H9 (cell line): ENCODE measurements at regions not wholly inside any gene's neighbourhood (a gene's known extent, or its start where the extent isn't known, plus 50 kb on each side); places are given as distances from the start of the nearest gene placed in this dataset.

Source experiments
- DNase-seq: peaks from one replicate; pipeline ENCODE4 v3.0.0-alpha.2; 2017
- H2AFZ ChIP-seq: one replicate; pipeline ENCODE4 v1.6.1; 2013; ENCODE audit warnings: mild to moderate bottlenecking, low read length, control low read depth, moderate library complexity
- H2AK5ac ChIP-seq: 2 replicates; pipeline ENCODE4 v1.6.1; 2013; ENCODE audit warnings: low read length, control low read depth, mixed read lengths; ENCODE audit not compliant: insufficient read length
- H2BK120ac ChIP-seq: one replicate; pipeline ENCODE4 v1.6.1; 2013; ENCODE audit warnings: low read depth, mild to moderate bottlenecking, low read length, control low read depth, inconsistent platforms; ENCODE audit not compliant: poor library complexity, severe bottlenecking
- H2BK12ac ChIP-seq: 2 replicates; pipeline ENCODE4 v1.6.1; 2013; ENCODE audit warnings: low read length, control low read depth, mixed read lengths, low read depth; ENCODE audit not compliant: insufficient read length
- H2BK15ac ChIP-seq: 2 replicates; pipeline ENCODE4 v1.6.1; 2013; ENCODE audit warnings: low read depth, low read length, control low read depth
- H2BK20ac ChIP-seq: one replicate; pipeline ENCODE4 v1.6.1; 2013; ENCODE audit warnings: low read depth, mild to moderate bottlenecking, low read length, control low read depth, inconsistent platforms; ENCODE audit not compliant: poor library complexity, severe bottlenecking
- H2BK5ac ChIP-seq: 2 replicates; pipeline ENCODE4 v1.6.1; 2013; ENCODE audit warnings: low read length, control low read depth, mixed read lengths; ENCODE audit not compliant: insufficient read length
- H3K14ac ChIP-seq: 2 replicates; pipeline ENCODE4 v1.6.1; 2013; ENCODE audit warnings: low read length, control low read depth; ENCODE audit not compliant: insufficient read depth
- H3K18ac ChIP-seq: 2 replicates; pipeline ENCODE4 v1.6.1; 2013; ENCODE audit warnings: low read depth, mild to moderate bottlenecking, mixed read lengths, low read length, control low read depth; ENCODE audit not compliant: insufficient read length
- H3K23ac ChIP-seq: 2 replicates; pipeline ENCODE4 v1.6.1; 2013; ENCODE audit warnings: low read length, control low read depth, mixed read lengths, low read depth; ENCODE audit not compliant: insufficient read length
- H3K23me2 ChIP-seq: 2 replicates; pipeline ENCODE4 v1.6.1; 2013; ENCODE audit warnings: low read depth, mild to moderate bottlenecking, mixed read lengths, low read length, control low read depth; ENCODE audit not compliant: insufficient read length, poor library complexity, severe bottlenecking
- H3K27ac ChIP-seq: 2 replicates; pipeline ENCODE4 v1.5.1; 2013; ENCODE audit warnings: low read length, control low read depth, mixed read lengths, low read depth; ENCODE audit not compliant: insufficient read length
- H3K27me3 ChIP-seq: 2 replicates; pipeline ENCODE4 v1.6.1; 2013; ENCODE audit warnings: low read length, control low read depth, inconsistent platforms; ENCODE audit not compliant: insufficient read depth
- H3K4ac ChIP-seq: 2 replicates; pipeline ENCODE4 v1.6.1; 2013; ENCODE audit warnings: low read depth, mild to moderate bottlenecking, control low read depth, inconsistent platforms, low read length, moderate library complexity
- H3K4me1 ChIP-seq: 2 replicates; pipeline ENCODE4 v1.6.1; 2013; ENCODE audit warnings: low read length, control low read depth, inconsistent platforms; ENCODE audit not compliant: insufficient read depth
- H3K4me2 ChIP-seq: 2 replicates; pipeline ENCODE4 v1.6.1; 2013; ENCODE audit warnings: low read length, control low read depth, mixed read lengths; ENCODE audit not compliant: insufficient read length, insufficient read depth
- H3K56ac ChIP-seq: 2 replicates; pipeline ENCODE4 v1.6.1; 2013; ENCODE audit warnings: low read depth, mild to moderate bottlenecking, mixed read lengths, low read length, control low read depth; ENCODE audit not compliant: insufficient read length
- H3K79me1 ChIP-seq: 2 replicates; pipeline ENCODE4 v1.6.1; 2013; ENCODE audit warnings: low read depth, mild to moderate bottlenecking, moderate library complexity, low read length, control low read depth, inconsistent platforms; ENCODE audit not compliant: insufficient read depth, poor library complexity, severe bottlenecking
- H3K79me2 ChIP-seq: 2 replicates; pipeline ENCODE4 v1.6.1; 2013; ENCODE audit warnings: low read length, control low read depth, inconsistent platforms; ENCODE audit not compliant: insufficient read depth
- H3K9ac ChIP-seq: 2 replicates; pipeline ENCODE4 v1.6.1; 2013; ENCODE audit warnings: low read length, control low read depth, mixed read lengths; ENCODE audit not compliant: insufficient read length; ENCODE audit errors: extremely low read depth
- H3K9me3 ChIP-seq: one replicate; pipeline ENCODE4 v1.6.1; 2013; ENCODE audit warnings: low read depth, low read length, inconsistent platforms; ENCODE audit not compliant: control insufficient read depth
- H3T11ph ChIP-seq: one replicate; pipeline ENCODE4 v1.6.1; 2013; ENCODE audit warnings: mild to moderate bottlenecking, low read length, control low read depth, inconsistent platforms
- H4K20me1 ChIP-seq: one replicate; pipeline ENCODE4 v1.6.1; 2013; ENCODE audit not compliant: control insufficient read depth, insufficient read length, insufficient read depth
- H4K5ac ChIP-seq: 2 replicates; pipeline ENCODE4 v1.6.1; 2013; ENCODE audit warnings: low read depth, mild to moderate bottlenecking, mixed read lengths, low read length, control low read depth; ENCODE audit not compliant: insufficient read length
- H4K8ac ChIP-seq: replicated peaks from 2 replicates; pipeline ENCODE4 v1.6.1; 2013; ENCODE audit warnings: low read length, control low read depth, mixed read lengths, low read depth; ENCODE audit not compliant: insufficient read length
- H4K91ac ChIP-seq: 2 replicates; pipeline ENCODE4 v1.6.1; 2013; ENCODE audit warnings: low read depth, mild to moderate bottlenecking, moderate library complexity, mixed read lengths, low read length, control low read depth; ENCODE audit not compliant: insufficient read length
- H3K27ac Mint-ChIP-seq, 3 experiments: 2 replicates in 2 of 3; 3 replicates in 1 of 3; pipeline ENCODE4 v1.8.0; 2020 to 2021; ENCODE audit warnings: mixed read lengths in 3 of 3, mild to moderate bottlenecking in 1 of 3, moderate library complexity in 1 of 3
- H3K27me3 Mint-ChIP-seq: 2 replicates; pipeline ENCODE4 v1.8.0; 2021; ENCODE audit warnings: low read depth, mild to moderate bottlenecking, moderate library complexity, mixed read lengths
- H3K36me3 Mint-ChIP-seq, 3 experiments: 2 replicates in 2 of 3; 3 replicates in 1 of 3; pipeline ENCODE4 v1.8.0; 2020 to 2021; ENCODE audit warnings: low read depth in 3 of 3, mixed read lengths in 3 of 3; ENCODE audit not compliant: insufficient read depth in 1 of 3
- H3K4me1 Mint-ChIP-seq, 2 experiments: 2 replicates each; pipeline ENCODE4 v1.8.0; 2020; ENCODE audit warnings: mixed read lengths in 2 of 2
- H3K4me3 Mint-ChIP-seq, 2 experiments: 2 replicates in 1 of 2; 3 replicates in 1 of 2; pipeline ENCODE4 v1.8.0; 2020 to 2021; ENCODE audit warnings: mild to moderate bottlenecking in 2 of 2, mixed read lengths in 2 of 2, moderate library complexity in 1 of 2
- H3K9me3 Mint-ChIP-seq, 2 experiments: 2 replicates in 1 of 2; 3 replicates in 1 of 2; pipeline ENCODE4 v1.8.0; 2020; ENCODE audit warnings: mild to moderate bottlenecking in 2 of 2, mixed read lengths in 2 of 2, moderate library complexity in 1 of 2
- CTCF ChIP-seq: fragments of 200-600 bp; sonication (generic); conservative IDR thresholded peaks from 3 replicates; pipeline ENCODE4 v1.8.0; 2021; ENCODE audit warnings: antibody characterized with exemption, mild to moderate bottlenecking
- WGBS: extraction: QIAGEN DNeasy Blood & Tissue Kit; methylation state at CpG from one replicate; pipeline ENCODE4 v1.1.7; 2013; ENCODE audit warnings: missing lambda C conversion rate, low lambda C conversion rate, mixed read lengths; ENCODE audit not compliant: insufficient read length; ENCODE audit errors: extremely low coverage; 5-methylcytosine and 5-hydroxymethylcytosine counted together

DNA sequence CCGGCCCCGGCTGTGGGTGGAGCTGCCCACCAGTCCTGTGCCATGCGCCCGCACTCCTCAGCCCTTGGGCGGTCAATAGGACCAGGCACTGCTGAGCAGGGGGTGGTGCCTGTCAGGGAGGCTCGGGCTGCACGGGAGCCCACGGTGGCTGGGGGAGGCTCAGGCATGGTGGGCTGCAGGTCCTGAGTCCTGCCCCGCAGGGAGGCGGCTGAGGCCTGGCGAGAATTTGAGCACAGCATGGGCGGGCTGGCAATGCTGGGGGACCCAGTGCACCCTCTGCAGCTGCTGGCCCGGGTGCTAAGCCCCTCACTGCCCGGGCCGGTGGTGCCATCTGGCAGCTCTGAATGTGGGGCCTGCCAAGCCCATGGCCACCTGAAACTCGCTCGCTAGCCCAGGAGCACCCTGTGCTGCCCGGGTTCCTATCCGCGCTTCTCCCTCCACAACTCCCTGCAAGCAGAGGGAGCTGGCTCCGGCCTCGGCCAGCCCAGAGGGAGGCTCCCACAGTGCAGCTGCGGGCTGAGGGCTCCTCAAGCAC, 1371.1 kb downstream of the FSCB start:
- no peak overlapping the region for H3K4me2 ChIP-seq
- no peak overlapping the region for H4K91ac ChIP-seq
- Mint-ChIP-seq H3K9me3 (peaks cover 20 to 25% of the 10 kb centered on the region in 2 experiments), H3K4me3 (no peak overlapping the region), H3K27me3 (no peaks in the 10 kb centered on the region; the same call in 1 of the 2 replicates), H3K27ac (no peak overlapping the region), H3K4me1 (no peaks in the 10 kb centered on the region), H3K36me3 (peaks cover 6 to 25% (median 10%) of the 10 kb centered on the region in 3 experiments)
- H4K5ac ChIP-seq = no peak overlapping the region
- no peak overlapping the region for H3K18ac ChIP-seq
- no peak overlapping the region for H3K14ac ChIP-seq
- H2BK15ac ChIP-seq = no peak overlapping the region
- H2BK12ac ChIP-seq = no peak overlapping the region
- H2AFZ ChIP-seq = no peak overlapping the region
- peaks cover 5% of the 10 kb centered on the region for H3K9me3 ChIP-seq
- no peak overlapping the region for H2AK5ac ChIP-seq
- H3K9ac ChIP-seq = no peak overlapping the region
- H3K23me2 ChIP-seq = no peaks in the 10 kb centered on the region
- no peaks in the 10 kb centered on the region for H3K79me1 ChIP-seq
- no peak overlapping the region for H3K56ac ChIP-seq
- no peaks in the 10 kb centered on the region for H3K4me1 ChIP-seq
- H3K27ac ChIP-seq = no peak overlapping the region
- H3T11ph ChIP-seq = no peak overlapping the region
- no peak overlapping the region for H3K23ac ChIP-seq
- no peak overlapping the region for H3K4ac ChIP-seq
- WGBS = no CpG with 5 or more reads among the region's 23 CpGs
- DNase-seq = no peak
- H2BK120ac ChIP-seq = no peak overlapping the region
- no peak overlapping the region for H2BK5ac ChIP-seq
- TF ChIP-seq CTCF = no peak
- no peak overlapping the region for H4K8ac ChIP-seq
- no peaks in the 10 kb centered on the region for H3K27me3 ChIP-seq
- no peak overlapping the region for H2BK20ac ChIP-seq
- no peaks in the 10 kb centered on the region for H3K79me2 ChIP-seq
- no peaks in the 10 kb centered on the region for H4K20me1 ChIP-seq
